IPS-NIHi7 (cell line): ENCODE measurements at regions not wholly inside any gene's neighbourhood (a gene's known extent, or its start where the extent isn't known, plus 50 kb on each side); places are given as distances from the start of the nearest gene placed in this dataset.

Experiments used
- DNase-seq: peaks from one replicate; pipeline ENCODE4 v3.0.0; 2012; ENCODE audit warnings: mixed read lengths; ENCODE audit errors: extremely low spot score

- no peak for DNase-seq
Measured at GRCh38 chr5:74954919-74955318, 88.7 kb upstream of the FAM169A start.

GRCh38 chr5:74953937-74954720 is 87.9 kb upstream of the FAM169A start:
- DNase-seq: no peak

- no peak for DNase-seq
Measured at GRCh38 chr5:74953554-74953936, 87.4 kb upstream of the FAM169A start.

GRCh38 chr5:74952406-74952805 is 86.2 kb upstream of the FAM169A start:
- DNase-seq: no peak

GRCh38 chr5:74951865-74952264 is 85.7 kb upstream of the FAM169A start:
- no peak for DNase-seq

GRCh38 chr5:74950836-74951515 is 84.8 kb upstream of the FAM169A start:
- no peak for DNase-seq

GRCh38 chr5:74949976-74950375 is 83.8 kb upstream of the FAM169A start:
- no peak for DNase-seq

GRCh38 chr5:74948031-74948546 is 81.9 kb upstream of the FAM169A start:
- peak; percentile 40 for DNase-seq

GRCh38 chr5:74946471-74946870 is 80.3 kb upstream of the FAM169A start:
- no peak for DNase-seq

- DNase-seq: no peak
Measured at GRCh38 chr5:74945561-74946165, 79.5 kb upstream of the FAM169A start.

GRCh38 chr5:74943905-74944304 is 77.7 kb upstream of the FAM169A start:
- DNase-seq: no peak

- DNase-seq: no peak
Measured at GRCh38 chr5:74942622-74943286, 76.6 kb upstream of the FAM169A start.

- no peak for DNase-seq
Measured at GRCh38 chr5:74940782-74941353, 74.7 kb upstream of the FAM169A start.

GRCh38 chr5:74938250-74938933 is 72.2 kb upstream of the FAM169A start:
- no peak for DNase-seq

- DNase-seq: no peak
Measured at GRCh38 chr5:74935752-74936091, 69.5 kb upstream of the FAM169A start.

GRCh38 chr5:74934949-74935751 is 69.0 kb upstream of the FAM169A start:
- DNase-seq: no peak

- DNase-seq: no peak
Measured at GRCh38 chr5:74927336-74927735, 61.1 kb upstream of the FAM169A start.

GRCh38 chr5:74919487-74919886 is 53.3 kb upstream of the FAM169A start:
- peak; percentile 73 for DNase-seq

- DNase-seq: no peak
Measured at GRCh38 chr5:74919041-74919440, 52.9 kb upstream of the FAM169A start.

- no peak for DNase-seq
Measured at GRCh38 chr5:74918232-74918669, 52.1 kb upstream of the FAM169A start.
